ENCODE measurements at regions not wholly inside any gene's neighbourhood (a gene's known extent, or its start where the extent isn't known, plus 50 kb on each side); places are given as distances from the start of the nearest gene placed in this dataset.

DNA sequence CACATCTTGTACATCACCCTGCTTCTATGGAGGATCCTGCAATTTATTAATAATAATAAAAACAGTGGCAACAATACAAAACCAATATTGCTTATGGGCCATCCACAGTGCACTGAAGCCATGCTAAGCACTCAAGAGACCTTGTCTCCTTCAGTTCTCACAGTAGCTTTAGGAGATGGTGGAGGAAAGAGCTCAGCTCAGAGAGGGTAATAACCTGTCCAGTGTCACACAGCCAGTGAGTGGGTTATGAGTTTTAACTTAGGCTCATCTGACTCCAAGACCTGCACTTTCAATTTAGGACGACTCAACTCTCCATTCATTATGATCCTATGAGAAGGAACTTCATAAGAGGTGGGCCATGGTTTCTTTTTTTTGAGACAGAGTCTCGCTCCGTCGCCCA lies 347.6 kb upstream of the RUNX1 start:
- no peak for TF ChIP-seq EZH2phosphoT487 (IDR thresholded peaks at IDR 0.05; ENCODE audit: borderline replicate concordance, low read length)
- TF ChIP-seq CTCF (IDR thresholded peaks at IDR 0.05; ENCODE audit: low read depth, low read length, poor library complexity, severe bottlenecking), result no peak
- no peaks in the 10 kb centered on the region for H3K27me3 ChIP-seq (ENCODE audit: control insufficient read depth, low read length)

GRCh38 chr21:35395728-35396127 lies 346.6 kb upstream of the RUNX1 start:
- Histone ChIP-seq H3K27me3 (ENCODE audit: control insufficient read depth, low read length) (no peaks in the 10 kb centered on the region), H3K27ac (ENCODE audit: low read depth, low read length) (no peak overlapping the region), H3K4me2 (ENCODE audit: low read length) (no peak overlapping the region), H3K9me3 (ENCODE audit: control insufficient read depth, insufficient read depth, low read length) (no peaks in the 10 kb centered on the region), H3K4me1 (ENCODE audit: control insufficient read depth, low read length) (peaks cover 25% of the 10 kb centered on the region), H3K9me2 (replicated peaks; ENCODE audit: control insufficient read depth, low read length) (no peaks in the 10 kb centered on the region), H3K36me3 (ENCODE audit: control insufficient read depth, low read length) (no peaks in the 10 kb centered on the region), H4K20me1 (ENCODE audit: control insufficient read depth, insufficient read depth, low read depth, low read length) (no peaks in the 10 kb centered on the region), H3K79me2 (ENCODE audit: control insufficient read depth, low read length) (no peaks in the 10 kb centered on the region), H3K4me3 (ENCODE audit: low read length) (no peak overlapping the region), H3F3A (ENCODE audit: control insufficient read depth, insufficient read depth) (no peaks in the 10 kb centered on the region; the same call in 1 of the 2 replicates)
- no peak for TF ChIP-seq CTCF (IDR thresholded peaks at IDR 0.05; ENCODE audit: low read depth, low read length, poor library complexity, severe bottlenecking)
- no peak for TF ChIP-seq EZH2phosphoT487 (IDR thresholded peaks at IDR 0.05; ENCODE audit: borderline replicate concordance, low read length)

More for the DNA sequence above, 347.6 kb upstream of the RUNX1 start:
- H3K79me2 ChIP-seq (ENCODE audit: control insufficient read depth, low read length), result no peaks in the 10 kb centered on the region
- peaks cover 26% of the 10 kb centered on the region for H3K4me1 ChIP-seq (ENCODE audit: control insufficient read depth, low read length)
- H3F3A ChIP-seq (ENCODE audit: control insufficient read depth, insufficient read depth), result no peaks in the 10 kb centered on the region; the same call in 1 of the 2 replicates
- no peak overlapping the region for H3K4me3 ChIP-seq (ENCODE audit: low read length)
- H3K4me2 ChIP-seq (ENCODE audit: low read length), result no peak overlapping the region
- H4K20me1 ChIP-seq (ENCODE audit: control insufficient read depth, insufficient read depth, low read depth, low read length), result no peaks in the 10 kb centered on the region
- H3K9me2 ChIP-seq (replicated peaks; ENCODE audit: control insufficient read depth, low read length), result no peaks in the 10 kb centered on the region
- no peaks in the 10 kb centered on the region for H3K36me3 ChIP-seq (ENCODE audit: control insufficient read depth, low read length)
- H3K27ac ChIP-seq (ENCODE audit: low read depth, low read length), result no peak overlapping the region
- H3K9me3 ChIP-seq (ENCODE audit: control insufficient read depth, insufficient read depth, low read length), result no peaks in the 10 kb centered on the region

GRCh38 chr21:35394634-35395369 lies 345.7 kb upstream of the RUNX1 start:
- no peak overlapping the region for H3K27ac ChIP-seq (ENCODE audit: low read depth, low read length)
- no peaks in the 10 kb centered on the region for H3K79me2 ChIP-seq (ENCODE audit: control insufficient read depth, low read length)
- H3K4me3 ChIP-seq (ENCODE audit: low read length), result no peak overlapping the region
- H3F3A ChIP-seq (ENCODE audit: control insufficient read depth, insufficient read depth), result no peaks in the 10 kb centered on the region; the same call in 1 of the 2 replicates
- no peaks in the 10 kb centered on the region for H3K27me3 ChIP-seq (ENCODE audit: control insufficient read depth, low read length)
- no peak overlapping the region for H3K4me2 ChIP-seq (ENCODE audit: low read length)
- no peaks in the 10 kb centered on the region for H3K9me2 ChIP-seq (replicated peaks; ENCODE audit: control insufficient read depth, low read length)
- no peaks in the 10 kb centered on the region for H3K36me3 ChIP-seq (ENCODE audit: control insufficient read depth, low read length)
- peaks cover 16% of the 10 kb centered on the region for H3K4me1 ChIP-seq (ENCODE audit: control insufficient read depth, low read length)
- no peaks in the 10 kb centered on the region for H4K20me1 ChIP-seq (ENCODE audit: control insufficient read depth, insufficient read depth, low read depth, low read length)
- TF ChIP-seq EZH2phosphoT487 (IDR thresholded peaks at IDR 0.05; ENCODE audit: borderline replicate concordance, low read length) (no peak), CTCF (IDR thresholded peaks at IDR 0.05; ENCODE audit: low read depth, low read length, poor library complexity, severe bottlenecking) (no peak)
- no peaks in the 10 kb centered on the region for H3K9me3 ChIP-seq (ENCODE audit: control insufficient read depth, insufficient read depth, low read length)

Measured in DOHH2 (cell line).